DND-41 (cell line): ENCODE measurements at regions not wholly inside any gene's neighbourhood (a gene's known extent, or its start where the extent isn't known, plus 50 kb on each side); places are given as distances from the start of the nearest gene placed in this dataset.

ENCODE experiments used
- ATAC-seq: fragments of 200-7000 bp; cut with Tn5 transposase; 3 replicates; pipeline ENCODE4 v1.9.1; 2021; ENCODE audit warnings: low read depth; ENCODE audit not compliant: insufficient read depth
- DNase-seq: peaks from one replicate; pipeline ENCODE4 v3.0.0-alpha.2; 2020
- H2AFZ ChIP-seq: 2 replicates; pipeline ENCODE4 v1.6.0; 2012; ENCODE audit warnings: low read depth, low read length
- H3K27ac ChIP-seq: 2 replicates; pipeline ENCODE4 v1.5.1; 2012; ENCODE audit warnings: low read length, inconsistent platforms
- H3K27me3 ChIP-seq: fragments of 200-600 bp; sonication (generic); 2 replicates; pipeline ENCODE4 v1.6.0; 2012; ENCODE audit warnings: low read length, mild to moderate bottlenecking, inconsistent platforms; ENCODE audit not compliant: insufficient read depth, poor library complexity
- H3K36me3 ChIP-seq: 2 replicates; pipeline ENCODE4 v1.5.1; 2012; ENCODE audit warnings: low read length, inconsistent platforms; ENCODE audit not compliant: insufficient read depth
- H3K4me1 ChIP-seq: 2 replicates; pipeline ENCODE4 v1.5.1; 2012; ENCODE audit warnings: mild to moderate bottlenecking, low read length; ENCODE audit not compliant: insufficient read depth
- H3K4me2 ChIP-seq: 2 replicates; pipeline ENCODE4 v1.6.0; 2012; ENCODE audit warnings: mild to moderate bottlenecking, moderate library complexity, low read length, inconsistent platforms; ENCODE audit not compliant: insufficient read depth
- H3K4me3 ChIP-seq, 2 experiments: fragments of 200-600 bp in 1 of 2; shearing (Covaris generic) in 1 of 2; 2 replicates each; pipeline ENCODE4 v1.5.1; 2012 to 2016; ENCODE audit warnings: inconsistent platforms in 2 of 2, low read length in 2 of 2, mild to moderate bottlenecking in 2 of 2, low read depth in 1 of 2, moderate library complexity in 1 of 2
- H3K79me2 ChIP-seq: 2 replicates; pipeline ENCODE4 v1.6.0; 2012; ENCODE audit warnings: low read length, inconsistent platforms; ENCODE audit not compliant: insufficient read depth
- H3K9ac ChIP-seq: 2 replicates; pipeline ENCODE4 v1.6.0; 2012; ENCODE audit warnings: low read depth, mild to moderate bottlenecking, inconsistent platforms, low read length, moderate library complexity
- H3K9me3 ChIP-seq: 2 replicates; pipeline ENCODE4 v1.5.1; 2012; ENCODE audit warnings: low read length, moderate library complexity, mild to moderate bottlenecking, inconsistent platforms; ENCODE audit not compliant: insufficient read depth, severe bottlenecking
- H4K20me1 ChIP-seq: 2 replicates; pipeline ENCODE4 v1.6.0; 2012; ENCODE audit warnings: low read length; ENCODE audit not compliant: insufficient read depth
- EZH2 ChIP-seq: IDR thresholded peaks from 3 replicates; pipeline ENCODE4 v1.6.1; 2012; ENCODE audit warnings: borderline replicate concordance, low read depth, mild to moderate bottlenecking, moderate library complexity, low read length, inconsistent platforms; ENCODE audit not compliant: severe bottlenecking
- TF ChIP-seq, protein P1 (sequence below): IDR thresholded peaks from 2 replicates; pipeline ENCODE4 v1.5.1; 2012; ENCODE audit warnings: borderline replicate concordance, low read length, moderate library complexity, mild to moderate bottlenecking; ENCODE audit not compliant: poor library complexity, severe bottlenecking; ENCODE audit errors: extremely low read depth

DNA sequence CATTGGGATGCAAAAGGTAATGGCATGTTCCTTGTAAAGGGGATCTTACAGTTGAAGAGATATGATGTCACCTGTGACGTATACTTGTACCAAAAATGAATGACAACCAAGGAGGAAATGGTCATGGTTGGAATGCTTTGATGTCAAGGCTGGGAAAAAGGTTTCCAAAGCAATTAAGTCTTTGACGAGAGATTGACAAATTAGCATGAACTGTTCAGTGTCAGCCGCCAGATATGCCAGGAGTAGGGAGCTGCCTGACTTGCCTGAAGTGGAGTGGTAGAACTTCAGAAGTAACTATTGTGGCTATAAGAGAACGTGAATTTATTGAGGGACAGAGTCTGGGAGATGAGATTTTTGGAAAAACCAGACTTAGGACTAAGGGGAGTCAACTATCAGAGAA, 88.1 kb downstream of the SEPTIN7 start:
- peaks cover 74% of the 10 kb centered on the region for H3K36me3 ChIP-seq
- no peaks in the 10 kb centered on the region for H3K27me3 ChIP-seq

DNA sequence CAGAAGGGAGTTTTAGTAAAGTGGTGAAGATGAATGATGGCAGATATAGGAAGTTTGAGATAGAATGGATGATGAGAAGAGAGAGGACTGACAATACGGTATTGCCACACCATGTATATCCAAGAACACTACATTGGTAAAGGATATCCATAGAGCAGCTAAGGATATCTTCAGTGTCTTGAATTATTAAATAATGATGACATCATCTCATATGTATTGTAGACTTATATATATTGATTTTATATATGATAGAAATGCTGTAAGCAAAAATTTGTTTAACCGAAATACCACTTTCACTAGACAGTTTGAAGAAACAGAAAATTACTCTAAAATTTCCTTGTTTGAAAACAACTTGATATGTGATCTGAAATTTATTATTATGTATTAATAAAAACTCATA, 89.0 kb downstream of the SEPTIN7 start:
- no peak overlapping the region for H3K4me3 ChIP-seq
- no peaks in the 10 kb centered on the region for H3K27me3 ChIP-seq
- no peak overlapping the region for H2AFZ ChIP-seq
- no peak overlapping the region for H3K9ac ChIP-seq
- ATAC-seq: no peak
- H3K79me2 ChIP-seq: no peaks in the 10 kb centered on the region
- H3K4me2 ChIP-seq: no peak overlapping the region
- no peak for DNase-seq
- peaks cover 68% of the 10 kb centered on the region for H3K36me3 ChIP-seq
- peaks cover 2% of the 10 kb centered on the region; the same call in 1 of the 2 replicates for H4K20me1 ChIP-seq
- H3K27ac ChIP-seq: no peak overlapping the region
- no peaks in the 10 kb centered on the region for H3K4me1 ChIP-seq
- no peak for TF ChIP-seq EZH2
- TF ChIP-seq, protein P1, sequence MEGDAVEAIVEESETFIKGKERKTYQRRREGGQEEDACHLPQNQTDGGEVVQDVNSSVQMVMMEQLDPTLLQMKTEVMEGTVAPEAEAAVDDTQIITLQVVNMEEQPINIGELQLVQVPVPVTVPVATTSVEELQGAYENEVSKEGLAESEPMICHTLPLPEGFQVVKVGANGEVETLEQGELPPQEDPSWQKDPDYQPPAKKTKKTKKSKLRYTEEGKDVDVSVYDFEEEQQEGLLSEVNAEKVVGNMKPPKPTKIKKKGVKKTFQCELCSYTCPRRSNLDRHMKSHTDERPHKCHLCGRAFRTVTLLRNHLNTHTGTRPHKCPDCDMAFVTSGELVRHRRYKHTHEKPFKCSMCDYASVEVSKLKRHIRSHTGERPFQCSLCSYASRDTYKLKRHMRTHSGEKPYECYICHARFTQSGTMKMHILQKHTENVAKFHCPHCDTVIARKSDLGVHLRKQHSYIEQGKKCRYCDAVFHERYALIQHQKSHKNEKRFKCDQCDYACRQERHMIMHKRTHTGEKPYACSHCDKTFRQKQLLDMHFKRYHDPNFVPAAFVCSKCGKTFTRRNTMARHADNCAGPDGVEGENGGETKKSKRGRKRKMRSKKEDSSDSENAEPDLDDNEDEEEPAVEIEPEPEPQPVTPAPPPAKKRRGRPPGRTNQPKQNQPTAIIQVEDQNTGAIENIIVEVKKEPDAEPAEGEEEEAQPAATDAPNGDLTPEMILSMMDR: no peak
- no peaks in the 10 kb centered on the region for H3K9me3 ChIP-seq

More for the DNA sequence above, 88.1 kb downstream of the SEPTIN7 start:
- DNase-seq (no peak), ATAC-seq (no peak)
- no peak overlapping the region for H3K4me3 ChIP-seq
- H3K27ac ChIP-seq: no peak overlapping the region
- H4K20me1 ChIP-seq: peaks cover 2% of the 10 kb centered on the region; the same call in 1 of the 2 replicates
- no peak overlapping the region for H2AFZ ChIP-seq
- no peak overlapping the region for H3K9ac ChIP-seq
- no peaks in the 10 kb centered on the region for H3K9me3 ChIP-seq
- H3K4me1 ChIP-seq: no peaks in the 10 kb centered on the region
- no peak overlapping the region for H3K4me2 ChIP-seq
- TF ChIP-seq, protein P1: no peak
- no peak for TF ChIP-seq EZH2
- H3K79me2 ChIP-seq: no peaks in the 10 kb centered on the region

DNA sequence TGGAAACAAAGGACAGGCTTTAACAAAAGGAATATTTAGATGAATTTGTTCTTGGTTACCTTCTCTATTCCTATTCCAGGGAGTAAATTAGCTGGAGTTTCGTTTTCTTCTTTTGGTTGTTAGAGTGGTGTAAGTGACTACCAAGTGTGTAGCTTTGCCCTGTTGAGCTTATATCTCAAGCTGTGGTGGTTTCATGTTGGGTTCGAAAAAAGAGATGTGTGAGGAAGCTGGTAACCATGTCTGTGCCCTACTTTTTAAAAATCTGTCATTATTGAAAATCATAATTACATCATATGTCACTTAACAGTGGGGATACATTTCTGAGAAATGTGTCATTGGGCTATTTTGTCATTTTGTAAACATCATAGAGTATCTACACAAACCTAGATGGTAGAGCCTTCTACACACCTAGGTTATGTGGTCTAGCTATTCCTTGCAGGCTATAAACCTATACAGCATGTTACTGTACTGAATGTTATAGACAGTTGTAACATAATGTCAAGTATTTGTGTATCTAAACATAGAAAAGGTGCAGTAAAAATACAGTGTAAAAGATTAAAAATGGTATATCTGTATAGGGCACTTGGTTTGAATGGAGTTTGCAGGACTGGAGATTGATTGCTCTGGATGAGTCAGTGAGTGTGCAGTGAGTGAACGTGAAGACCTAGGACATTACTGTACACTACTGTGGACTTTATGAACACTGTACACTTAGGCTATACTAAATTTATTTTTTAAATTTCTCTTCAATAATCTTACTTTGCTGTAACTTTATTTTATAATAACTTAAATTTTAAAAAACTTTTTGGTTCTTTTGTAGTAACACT, 90.4 kb downstream of the SEPTIN7 start:
- Histone ChIP-seq H3K4me2 (no peak overlapping the region), H3K27ac (no peak overlapping the region)
- DNase-seq: no peak

More for the DNA sequence above, 90.4 kb downstream of the SEPTIN7 start:
- H3K4me1 ChIP-seq: no peaks in the 10 kb centered on the region
- no peaks in the 10 kb centered on the region for H3K79me2 ChIP-seq
- no peak overlapping the region for H3K4me3 ChIP-seq
- no peaks in the 10 kb centered on the region for H3K27me3 ChIP-seq
- no peak overlapping the region for H2AFZ ChIP-seq
- peaks cover 2% of the 10 kb centered on the region; the same call in 1 of the 2 replicates for H4K20me1 ChIP-seq
- TF ChIP-seq, protein P1: no peak
- no peak for TF ChIP-seq EZH2
- ATAC-seq: no peak
- H3K36me3 ChIP-seq: peaks cover 59% of the 10 kb centered on the region
- no peak overlapping the region for H3K9ac ChIP-seq
- no peaks in the 10 kb centered on the region for H3K9me3 ChIP-seq
